ENCODE measurements at regions not wholly inside any gene's neighbourhood (a gene's known extent, or its start where the extent isn't known, plus 50 kb on each side); places are given as distances from the start of the nearest gene placed in this dataset.

- Histone ChIP-seq H3K4me3 (no peak overlapping the region), H3K4me2 (no peak overlapping the region), H4K20me1 (ENCODE audit: insufficient read depth, poor library complexity, severe bottlenecking) (no peaks in the 10 kb centered on the region), H3K9me3 (ENCODE audit: low read depth) (no peaks in the 10 kb centered on the region), H3K9me2 (replicated peaks; ENCODE audit: insufficient read depth) (no peaks in the 10 kb centered on the region), H3K4me1 (ENCODE audit: insufficient read depth) (no peaks in the 10 kb centered on the region), H3K27me3 (no peaks in the 10 kb centered on the region), H3K36me3 (replicated peaks; ENCODE audit: insufficient read depth, low read depth) (no peaks in the 10 kb centered on the region), H3K27ac (no peak overlapping the region), H3K79me2 (no peaks in the 10 kb centered on the region), H2AFZ (no peak overlapping the region)
- 75% methylated on average over 3 of the region's 3 CpGs for WGBS (ENCODE audit: low lambda C conversion rate, missing lambda C conversion rate)
- TF ChIP-seq EZH2 (IDR thresholded peaks at IDR 0.05; ENCODE audit: borderline replicate concordance) = no peak
- TF ChIP-seq EZH2phosphoT487 (IDR thresholded peaks at IDR 0.05; ENCODE audit: low read depth, severe bottlenecking, unreplicated experiment) = no peak
- TF ChIP-seq CTCF (IDR thresholded peaks at IDR 0.05; ENCODE audit: poor library complexity) = no peak
- no peak for DNase-seq (ENCODE audit: low spot score)
Observed at GRCh38 chr16:59087641-59088040, 353.5 kb upstream of the GOT2 start.

- no peak overlapping the region for H3K4me3 ChIP-seq
- H3K27me3 ChIP-seq = no peaks in the 10 kb centered on the region
- H2AFZ ChIP-seq = no peak overlapping the region
- 65% methylated on average over 1 of the region's 1 CpG for WGBS (ENCODE audit: low lambda C conversion rate, missing lambda C conversion rate)
- no peak for DNase-seq (ENCODE audit: low spot score)
- no peaks in the 10 kb centered on the region for H3K9me2 ChIP-seq (replicated peaks; ENCODE audit: insufficient read depth)
- H3K27ac ChIP-seq = no peak overlapping the region
- no peaks in the 10 kb centered on the region for H3K79me2 ChIP-seq
- TF ChIP-seq EZH2phosphoT487 (IDR thresholded peaks at IDR 0.05; ENCODE audit: low read depth, severe bottlenecking, unreplicated experiment) (no peak), EZH2 (IDR thresholded peaks at IDR 0.05; ENCODE audit: borderline replicate concordance) (no peak), CTCF (IDR thresholded peaks at IDR 0.05; ENCODE audit: poor library complexity) (no peak)
- no peaks in the 10 kb centered on the region for H3K4me1 ChIP-seq (ENCODE audit: insufficient read depth)
- no peak overlapping the region for H3K4me2 ChIP-seq
- no peaks in the 10 kb centered on the region for H3K9me3 ChIP-seq (ENCODE audit: low read depth)
- H3K36me3 ChIP-seq (replicated peaks; ENCODE audit: insufficient read depth, low read depth) = no peaks in the 10 kb centered on the region
- no peaks in the 10 kb centered on the region for H4K20me1 ChIP-seq (ENCODE audit: insufficient read depth, poor library complexity, severe bottlenecking)
Observed at GRCh38 chr16:59067205-59067604, 333.1 kb upstream of the GOT2 start.

- Histone ChIP-seq H3K4me2 (no peak overlapping the region), H2AFZ (no peak overlapping the region), H3K79me2 (no peaks in the 10 kb centered on the region), H3K9me2 (replicated peaks; ENCODE audit: insufficient read depth) (no peaks in the 10 kb centered on the region), H3K4me3 (no peak overlapping the region), H3K9me3 (ENCODE audit: low read depth) (no peaks in the 10 kb centered on the region), H3K4me1 (ENCODE audit: insufficient read depth) (no peaks in the 10 kb centered on the region), H3K36me3 (replicated peaks; ENCODE audit: insufficient read depth, low read depth) (no peaks in the 10 kb centered on the region), H3K27me3 (no peaks in the 10 kb centered on the region), H3K27ac (no peak overlapping the region), H4K20me1 (ENCODE audit: insufficient read depth, poor library complexity, severe bottlenecking) (no peaks in the 10 kb centered on the region)
- no peak for DNase-seq (ENCODE audit: low spot score)
- TF ChIP-seq EZH2phosphoT487 (IDR thresholded peaks at IDR 0.05; ENCODE audit: low read depth, severe bottlenecking, unreplicated experiment) (no peak), EZH2 (IDR thresholded peaks at IDR 0.05; ENCODE audit: borderline replicate concordance) (no peak), CTCF (IDR thresholded peaks at IDR 0.05; ENCODE audit: poor library complexity) (no peak)
- 58% methylated on average over 1 of the region's 1 CpG for WGBS (ENCODE audit: low lambda C conversion rate, missing lambda C conversion rate)
Observed at GRCh38 chr16:59060207-59060606, 326.1 kb upstream of the GOT2 start.

GRCh38 chr16:59058250-59058649 lies 324.1 kb upstream of the GOT2 start:
- no peaks in the 10 kb centered on the region for H3K79me2 ChIP-seq

More at GRCh38 chr16:59058250-59058649, 324.1 kb upstream of the GOT2 start:
- Histone ChIP-seq H3K4me3 (no peak overlapping the region), H4K20me1 (ENCODE audit: insufficient read depth, poor library complexity, severe bottlenecking) (no peaks in the 10 kb centered on the region), H3K4me2 (no peak overlapping the region), H3K9me3 (ENCODE audit: low read depth) (no peaks in the 10 kb centered on the region), H3K27me3 (no peaks in the 10 kb centered on the region), H2AFZ (no peak overlapping the region), H3K27ac (no peak overlapping the region), H3K9me2 (replicated peaks; ENCODE audit: insufficient read depth) (no peaks in the 10 kb centered on the region), H3K36me3 (replicated peaks; ENCODE audit: insufficient read depth, low read depth) (no peaks in the 10 kb centered on the region), H3K4me1 (ENCODE audit: insufficient read depth) (no peaks in the 10 kb centered on the region)
- TF ChIP-seq CTCF (IDR thresholded peaks at IDR 0.05; ENCODE audit: poor library complexity) = no peak
- TF ChIP-seq EZH2phosphoT487 (IDR thresholded peaks at IDR 0.05; ENCODE audit: low read depth, severe bottlenecking, unreplicated experiment) = no peak
- TF ChIP-seq EZH2 (IDR thresholded peaks at IDR 0.05; ENCODE audit: borderline replicate concordance) = no peak
- DNase-seq (ENCODE audit: low spot score) = no peak
- WGBS (ENCODE audit: low lambda C conversion rate, missing lambda C conversion rate) = 79% methylated on average over 2 of the region's 2 CpGs

Measured in hepatocyte (in vitro differentiated cells).